GM12878 (cell line): ENCODE measurements at regions not wholly inside any gene's neighbourhood (a gene's known extent, or its start where the extent isn't known, plus 50 kb on each side); places are given as distances from the start of the nearest gene placed in this dataset.

ENCODE experiments used
- ATAC-seq: fragments of 200-7000 bp; cut with Tn5 transposase; 3 replicates; pipeline ENCODE4 v1.9.1; 2020; ENCODE audit warnings: mild to moderate bottlenecking, moderate library complexity
- BruUV-seq: library from RNA; stranded (reverse); fragments of 400-500 nt; replicated peaks from 2 replicates; lab custom pipeline; 2021; lab: Mats Ljungman, UMichigan
- CTCF ChIA-PET: fragments of 300-600 bp; sonication (Branson Sonifier 250); formaldehyde crosslinking; extraction: SDS; loops from one replicate; lab custom pipeline; 2021; ENCODE audit warnings: inconsistent platforms; lab: Yijun Ruan, JAX
- POLR2A ChIA-PET: fragments of 350-600 bp; formaldehyde crosslinking; extraction: SDS; loops from one replicate; lab custom pipeline; 2021; ENCODE audit warnings: inconsistent platforms; lab: Charles Lee
- RAD21 ChIA-PET: fragments of 300-600 bp; sonication (Branson Sonifier 250); formaldehyde crosslinking; loops from one replicate; lab custom pipeline; 2023; ENCODE audit warnings: antibody characterized with exemption; ENCODE audit not compliant: unreplicated experiment; lab: Charles Lee
- SMC1A ChIA-PET: fragments of 300-600 bp; sonication (Branson Sonifier 250); formaldehyde crosslinking; loops from one replicate; lab custom pipeline; 2023; ENCODE audit not compliant: unreplicated experiment, uncharacterized antibody; lab: Charles Lee
- DNase-seq: peaks from one replicate; pipeline ENCODE4 v3.0.0-alpha.2; 2011; ENCODE audit warnings: low read depth, low spot score
- FAIRE-seq: peaks from 3 replicates; lab custom pipeline; 2011; peaks lifted over from hg19 to GRCh38; lab: Jason Lieb, UNC
- H2AFZ ChIP-seq: 2 replicates; pipeline ENCODE4 v1.6.0; 2011; ENCODE audit warnings: low read depth, low read length, control low read depth; ENCODE audit not compliant: control insufficient read depth
- H3K27ac ChIP-seq: 2 replicates; pipeline ENCODE4 v1.5.1; 2011; ENCODE audit warnings: control low read depth; ENCODE audit not compliant: control insufficient read depth, insufficient read depth
- H3K27me3 ChIP-seq, 2 experiments: replicated peaks in 1 of 2; 2 replicates each; pipeline versions ENCODE4 v1.6.0 to v1.6.1; 2011; ENCODE audit warnings: low read length in 1 of 2; ENCODE audit not compliant: control insufficient read depth in 2 of 2, insufficient read depth in 2 of 2
- H3K36me3 ChIP-seq, 2 experiments: 2 replicates each; pipeline ENCODE4 v1.5.1; 2011; ENCODE audit warnings: low read length in 1 of 2; ENCODE audit not compliant: control insufficient read depth in 2 of 2, insufficient read depth in 2 of 2
- H3K4me1 ChIP-seq: 2 replicates; pipeline ENCODE4 v1.6.1; 2011; ENCODE audit warnings: mild to moderate bottlenecking, low read length, moderate library complexity, mixed read lengths; ENCODE audit not compliant: control insufficient read depth, insufficient read depth
- H3K4me2 ChIP-seq: 2 replicates; pipeline ENCODE4 v1.6.0; 2011; ENCODE audit warnings: control low read depth; ENCODE audit not compliant: control insufficient read depth, insufficient read depth
- H3K4me3 ChIP-seq: fragments of 200-600 bp; sonication (generic); 2 replicates; pipeline ENCODE4 v1.5.1; 2016
- H3K79me2 ChIP-seq: 2 replicates; pipeline ENCODE4 v1.6.0; 2011; ENCODE audit warnings: low read length; ENCODE audit not compliant: control insufficient read depth, insufficient read depth
- H3K9ac ChIP-seq: 2 replicates; pipeline ENCODE4 v1.8.0; 2011; ENCODE audit warnings: low read length, control low read depth, mixed read lengths; ENCODE audit not compliant: control insufficient read depth, insufficient read depth
- H3K9me3 ChIP-seq: replicated peaks from 3 replicates; pipeline ENCODE4 v1.5.1; 2011; ENCODE audit warnings: mild to moderate bottlenecking, low read length; ENCODE audit not compliant: control insufficient read depth, insufficient read depth
- H4K20me1 ChIP-seq: 2 replicates; pipeline ENCODE4 v1.6.0; 2011; ENCODE audit not compliant: control insufficient read depth, insufficient read depth
- BHLHE40 ChIP-seq, 2 experiments: fragments of 450-650 bp in 1 of 2; IDR thresholded peaks; 2 replicates each; pipeline ENCODE4 v1.6.1; 2011 to 2017; ENCODE audit warnings: low read depth in 2 of 2, borderline replicate concordance in 1 of 2, improper control_type of control experiment in 1 of 2, low read length in 1 of 2, mild to moderate bottlenecking in 1 of 2
- CHD4 ChIP-seq: fragments of 200-600 bp; sonication (generic); IDR thresholded peaks from 2 replicates; pipeline ENCODE4 v1.6.1; 2016; ENCODE audit warnings: mild to moderate bottlenecking
- FOXM1 ChIP-seq: IDR thresholded peaks from 2 replicates; pipeline ENCODE4 v1.6.1; 2012; ENCODE audit warnings: low read depth, mild to moderate bottlenecking, inconsistent platforms, low read length, moderate library complexity
- IRF5 ChIP-seq: fragments of 450-650 bp; IDR thresholded peaks from 2 replicates; pipeline ENCODE4 v1.6.1; 2017; ENCODE audit warnings: borderline replicate concordance
- JUNB ChIP-seq: IDR thresholded peaks from 2 replicates; pipeline ENCODE4 v1.6.1; 2016; ENCODE audit warnings: antibody characterized with exemption, mild to moderate bottlenecking
- PAX5 ChIP-seq: IDR thresholded peaks from 2 replicates; pipeline ENCODE4 v1.6.1; 2011; ENCODE audit warnings: low read depth, low read length, borderline replicate concordance
- PAX8 ChIP-seq: fragments of 450-650 bp; IDR thresholded peaks from 2 replicates; pipeline ENCODE4 v1.6.1; 2017; ENCODE audit warnings: mild to moderate bottlenecking, moderate library complexity
- RAD21 ChIP-seq: IDR thresholded peaks from 2 replicates; pipeline ENCODE4 v1.6.1; 2011; ENCODE audit warnings: mild to moderate bottlenecking, low read depth, low read length, moderate library complexity; ENCODE audit not compliant: insufficient read depth
- RELB ChIP-seq: fragments of 450-650 bp; IDR thresholded peaks from 2 replicates; pipeline ENCODE4 v1.6.1; 2017; ENCODE audit warnings: low read depth, mild to moderate bottlenecking, moderate library complexity
- RUNX3 ChIP-seq: IDR thresholded peaks from 2 replicates; pipeline ENCODE4 v1.6.1; 2012; ENCODE audit warnings: low read length, inconsistent platforms
- SMAD5 ChIP-seq: IDR thresholded peaks from 2 replicates; pipeline ENCODE4 v1.6.1; 2016; ENCODE audit warnings: antibody characterized with exemption, low read depth
- SMC3 ChIP-seq: IDR thresholded peaks from 2 replicates; pipeline ENCODE4 v1.6.1; 2011; ENCODE audit warnings: low read length, improper control_type of control experiment, borderline replicate concordance
- SUPT20H ChIP-seq: IDR thresholded peaks from 2 replicates; pipeline ENCODE4 v1.6.1; 2011; ENCODE audit warnings: low read depth, mild to moderate bottlenecking, low read length, moderate library complexity, borderline replicate concordance; ENCODE audit not compliant: control insufficient read depth
- SUZ12 ChIP-seq: fragments of 200-600 bp; sonication (generic); IDR thresholded peaks from one replicate; pipeline ENCODE4 v1.6.1; 2018; ENCODE audit warnings: antibody characterized with exemption, mild to moderate bottlenecking; ENCODE audit not compliant: unreplicated experiment
- YY1 ChIP-seq: IDR thresholded peaks from 2 replicates; pipeline ENCODE4 v1.6.1; 2011; ENCODE audit warnings: low read depth, mild to moderate bottlenecking, low read length
- ZNF217 ChIP-seq: fragments of 450-650 bp; IDR thresholded peaks from 2 replicates; pipeline ENCODE4 v1.6.1; 2017; ENCODE audit warnings: antibody characterized with exemption, mild to moderate bottlenecking
- WGBS: methylation state at CpG from one replicate; pipeline ENCODE4 v1.1.6; 2016; ENCODE audit warnings: low lambda C conversion rate; ENCODE audit not compliant: insufficient replicate concordance, insufficient coverage; ENCODE audit errors: missing lambda C conversion rate; 5-methylcytosine and 5-hydroxymethylcytosine counted together
- in situ Hi-C: fragments of 300-500 bp; cut with MboI; formaldehyde crosslinking; loops from 9 replicates; pipeline ENCODE4 v1.14.3; 2018; ENCODE audit warnings: mixed read lengths
- intact Hi-C: fragments of 100-400 bp; cut with micrococcal nuclease; formaldehyde crosslinking; loops from one replicate; pipeline ENCODE4 v1.14.2; 2022; ENCODE audit not compliant: unreplicated experiment
- TF ChIP-seq, protein P1 (sequence below): IDR thresholded peaks from 2 replicates; pipeline ENCODE4 v1.6.1; 2012; ENCODE audit warnings: low read depth, low read length, improper control_type of control experiment
- TF ChIP-seq, protein P2 (sequence below): fragments of 450-650 bp; formaldehyde crosslinking; IDR thresholded peaks from 2 replicates; pipeline ENCODE4 v1.5.0; 2022; ENCODE audit warnings: mild to moderate bottlenecking, missing genetic modification characterization

- Histone ChIP-seq H3K36me3 (no peaks in the 10 kb centered on the region), H2AFZ (no peak overlapping the region), H3K27me3 (no peaks in the 10 kb centered on the region; a peak in 1 of 4 replicates), H3K27ac (no peak overlapping the region), H3K79me2 (no peaks in the 10 kb centered on the region), H3K9ac (no peak overlapping the region), H3K4me2 (no peak overlapping the region), H3K4me3 (no peak overlapping the region), H4K20me1 (no peaks in the 10 kb centered on the region), H3K9me3 (no peaks in the 10 kb centered on the region), H3K4me1 (no peaks in the 10 kb centered on the region)
- FAIRE-seq (no peak), ATAC-seq (no peak), DNase-seq (no peak)
- no TSS peak for BruUV-seq
- in situ Hi-C loops (no loop called here), intact Hi-C loops (no loop called here)
- ChIA-PET POLR2A (no interaction called here), CTCF (no interaction called here), RAD21 (no interaction called here), SMC1A (interaction anchor here (1.5 kb wide), 1 partner anchor 41 kb away, joined by 4 read pairs; no protein-coding TSS in a partner anchor)
- 21% methylated on average over 2 of the region's 2 CpGs for WGBS
- no peak for TF ChIP-seq RELB
- no peak for TF ChIP-seq RAD21
- TF ChIP-seq, protein P1, sequence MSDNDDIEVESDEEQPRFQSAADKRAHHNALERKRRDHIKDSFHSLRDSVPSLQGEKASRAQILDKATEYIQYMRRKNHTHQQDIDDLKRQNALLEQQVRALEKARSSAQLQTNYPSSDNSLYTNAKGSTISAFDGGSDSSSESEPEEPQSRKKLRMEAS = no peak
- no peak for TF ChIP-seq SUPT20H
- no peak for TF ChIP-seq SMAD5
- TF ChIP-seq RUNX3 = no peak
- no peak for TF ChIP-seq SUZ12
- no peak for TF ChIP-seq SMC3
- no peak for TF ChIP-seq CHD4
- TF ChIP-seq YY1 = no peak
- TF ChIP-seq PAX5 = no peak
- TF ChIP-seq FOXM1 = no peak
- TF ChIP-seq IRF5 = no peak
- TF ChIP-seq PAX8 = no peak
- TF ChIP-seq, protein P2, sequence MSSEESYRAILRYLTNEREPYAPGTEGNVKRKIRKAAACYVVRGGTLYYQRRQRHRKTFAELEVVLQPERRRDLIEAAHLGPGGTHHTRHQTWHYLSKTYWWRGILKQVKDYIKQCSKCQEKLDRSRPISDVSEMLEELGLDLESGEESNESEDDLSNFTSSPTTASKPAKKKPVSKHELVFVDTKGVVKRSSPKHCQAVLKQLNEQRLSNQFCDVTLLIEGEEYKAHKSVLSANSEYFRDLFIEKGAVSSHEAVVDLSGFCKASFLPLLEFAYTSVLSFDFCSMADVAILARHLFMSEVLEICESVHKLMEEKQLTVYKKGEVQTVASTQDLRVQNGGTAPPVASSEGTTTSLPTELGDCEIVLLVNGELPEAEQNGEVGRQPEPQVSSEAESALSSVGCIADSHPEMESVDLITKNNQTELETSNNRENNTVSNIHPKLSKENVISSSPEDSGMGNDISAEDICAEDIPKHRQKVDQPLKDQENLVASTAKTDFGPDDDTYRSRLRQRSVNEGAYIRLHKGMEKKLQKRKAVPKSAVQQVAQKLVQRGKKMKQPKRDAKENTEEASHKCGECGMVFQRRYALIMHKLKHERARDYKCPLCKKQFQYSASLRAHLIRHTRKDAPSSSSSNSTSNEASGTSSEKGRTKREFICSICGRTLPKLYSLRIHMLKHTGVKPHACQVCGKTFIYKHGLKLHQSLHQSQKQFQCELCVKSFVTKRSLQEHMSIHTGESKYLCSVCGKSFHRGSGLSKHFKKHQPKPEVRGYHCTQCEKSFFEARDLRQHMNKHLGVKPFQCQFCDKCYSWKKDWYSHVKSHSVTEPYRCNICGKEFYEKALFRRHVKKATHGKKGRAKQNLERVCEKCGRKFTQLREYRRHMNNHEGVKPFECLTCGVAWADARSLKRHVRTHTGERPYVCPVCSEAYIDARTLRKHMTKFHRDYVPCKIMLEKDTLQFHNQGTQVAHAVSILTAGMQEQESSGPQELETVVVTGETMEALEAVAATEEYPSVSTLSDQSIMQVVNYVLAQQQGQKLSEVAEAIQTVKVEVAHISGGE (CRISPR knock-in tag) = no peak
- TF ChIP-seq ZNF217 = no peak
- no peak for TF ChIP-seq JUNB
- no peak for TF ChIP-seq BHLHE40 (IDR thresholded peaks at IDR 0.05; ENCODE audit: borderline replicate concordance in 1 of 2, low read depth in 2 of 2, low read length in 1 of 2)
These were observed 266.3 kb upstream of the NOCT start for GRCh38 chr4:138749303-138749702.
